PFSK-1 (cell line): ENCODE measurements at regions not wholly inside any gene's neighbourhood (a gene's known extent, or its start where the extent isn't known, plus 50 kb on each side); places are given as distances from the start of the nearest gene placed in this dataset.

Experiments
- FOXP2 ChIP-seq: optimal IDR thresholded peaks from 2 replicates; pipeline ENCODE3; 2011; ENCODE audit warnings: borderline replicate concordance, control low read depth, inconsistent platforms; ENCODE audit not compliant: insufficient read depth; ENCODE audit errors: extremely low read length, extremely low read depth
- TAF1 ChIP-seq: IDR thresholded peaks from 2 replicates; pipeline ENCODE4 v1.6.1; 2012; ENCODE audit warnings: low read length, control low read depth, borderline replicate concordance; ENCODE audit not compliant: insufficient read depth

GRCh38 chr10:110403593-110403992 is 94.1 kb upstream of the DUSP5 start:
- TF ChIP-seq FOXP2, result no peak
- no peak for TF ChIP-seq TAF1
